Esophagus muscularis mucosa (tissue), 4 donors: ENCODE measurements at regions not wholly inside any gene's neighbourhood (a gene's known extent, or its start where the extent isn't known, plus 50 kb on each side); places are given as distances from the start of the nearest gene placed in this dataset.

ENCODE experiments used
- DNase-seq: peaks from one replicate; pipeline ENCODE4 v3.0.0-alpha.2; 2017; ENCODE audit errors: extremely low spot score
- H3K27ac ChIP-seq, 4 donors: fragments of 200-600 bp; sonication (generic); replicated peaks in 1 of 4; 1 replicate in 3 of 4; 2 replicates in 1 of 4; pipeline ENCODE4 v1.5.1; 2016 to 2019; ENCODE audit warnings: mild to moderate bottlenecking in 1 of 4
- H3K27me3 ChIP-seq, 4 donors: fragments of 200-600 bp; sonication (generic); one replicate each; pipeline versions ENCODE4 v1.5.1 to v1.6.0; 2016 to 2019
- H3K36me3 ChIP-seq, 4 donors: fragments of 200-600 bp; sonication (generic); one replicate each; pipeline ENCODE4 v1.5.1; 2016 to 2019
- H3K4me1 ChIP-seq, 4 donors: fragments of 200-600 bp; sonication (generic); one replicate each; pipeline ENCODE4 v1.5.1; 2016 to 2019
- H3K4me3 ChIP-seq, 4 donors: fragments of 200-600 bp; sonication (generic); 1 replicate in 2 of 4; 2 replicates in 2 of 4; pipeline ENCODE4 v1.5.1; 2016 to 2019; ENCODE audit warnings: mild to moderate bottlenecking in 4 of 4, moderate library complexity in 1 of 4
- H3K9me3 ChIP-seq, 4 donors: fragments of 200-600 bp; sonication (generic); 1 replicate in 3 of 4; 2 replicates in 1 of 4; pipeline ENCODE4 v1.5.1; 2016 to 2019
- EP300 ChIP-seq: sonication (generic); formaldehyde crosslinking; IDR thresholded peaks from one replicate; pipeline ENCODE4 v1.6.1; 2017; ENCODE audit warnings: antibody characterized with exemption
- POLR2A ChIP-seq: fragments of 450-650 bp; IDR thresholded peaks from one replicate; pipeline ENCODE4 v1.6.1; 2017; ENCODE audit warnings: antibody characterized with exemption, moderate library complexity, mild to moderate bottlenecking, low read depth
- POLR2AphosphoS5 ChIP-seq, 2 donors: sonication (generic); formaldehyde crosslinking; IDR thresholded peaks; one replicate each; pipeline ENCODE4 v1.6.1; 2017; ENCODE audit warnings: antibody characterized with exemption in 2 of 2
- WGBS: methylation state at CpG from one replicate; pipeline ENCODE4 v1.1.5; 2018; 5-methylcytosine and 5-hydroxymethylcytosine counted together
- intact Hi-C: fragments of 100-400 bp; cut with DNase I; formaldehyde crosslinking; loops from one replicate; pipeline ENCODE4 v1.15.1; 2023
- TF ChIP-seq, protein P1 (sequence below), 3 experiments: fragments of 200-600 bp in 2 of 3; fragments of 450-650 bp in 1 of 3; sonication (generic) in 2 of 3; IDR thresholded peaks; one replicate each; pipeline ENCODE4 v1.5.1; 2017 to 2019; ENCODE audit warnings: antibody characterized with exemption in 3 of 3, mild to moderate bottlenecking in 2 of 3, moderate library complexity in 1 of 3

DNA sequence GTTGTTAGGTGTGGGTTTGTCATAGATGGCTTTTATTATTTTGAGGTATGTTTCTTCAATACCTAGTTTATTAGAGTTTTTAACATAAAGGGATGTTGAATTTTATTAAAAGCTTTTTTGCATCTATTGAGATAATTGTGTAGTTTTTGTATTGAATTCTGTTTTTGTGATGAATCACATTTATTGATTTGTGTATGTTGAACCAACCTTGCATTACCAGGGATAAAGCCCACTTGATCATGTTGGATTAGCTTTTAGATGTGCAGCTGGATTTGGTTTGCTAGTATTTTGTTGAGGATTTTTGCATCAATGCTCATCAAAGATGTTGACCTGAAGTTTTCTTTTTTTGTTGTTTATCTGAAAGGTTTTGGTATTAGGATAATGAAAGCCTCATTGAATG, 328.2 kb downstream of the ADCYAP1 start:
- intact Hi-C loops = no loop called here
- no peaks in the 10 kb centered on the region for H3K36me3 ChIP-seq

DNA sequence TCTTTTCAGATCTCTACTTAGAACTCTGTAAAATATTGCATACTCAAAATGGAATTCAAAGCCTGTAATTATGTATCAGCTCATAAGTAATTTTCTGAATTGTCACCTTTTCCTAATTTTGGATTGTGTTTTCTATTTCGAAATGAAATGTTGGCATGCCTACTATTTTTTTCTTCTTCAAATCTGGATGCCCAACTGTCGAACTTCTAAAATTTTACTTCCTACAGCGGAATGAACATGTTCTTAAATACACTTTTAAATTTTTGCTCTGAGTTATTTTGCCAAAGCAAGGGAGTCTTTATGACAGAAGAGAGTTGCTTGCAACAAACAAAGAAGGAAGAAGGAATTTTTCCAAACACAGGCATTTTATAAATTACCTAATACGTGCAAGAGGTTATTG, 336.0 kb downstream of the ADCYAP1 start:
- 76% methylated on average over 4 of the region's 4 CpGs for WGBS
- intact Hi-C loops = no loop called here

More for the DNA sequence above, 328.2 kb downstream of the ADCYAP1 start:
- DNase-seq = no peak
- Histone ChIP-seq H3K27ac (no peak overlapping the region), H3K9me3 (peaks cover 0 to 28% (median 22%) of the 10 kb centered on the region in 4 donors), H3K27me3 (no peaks in the 10 kb centered on the region), H3K4me1 (no peaks in the 10 kb centered on the region), H3K4me3 (no peak overlapping the region)
- no peak for TF ChIP-seq POLR2A
- TF ChIP-seq, protein P1, sequence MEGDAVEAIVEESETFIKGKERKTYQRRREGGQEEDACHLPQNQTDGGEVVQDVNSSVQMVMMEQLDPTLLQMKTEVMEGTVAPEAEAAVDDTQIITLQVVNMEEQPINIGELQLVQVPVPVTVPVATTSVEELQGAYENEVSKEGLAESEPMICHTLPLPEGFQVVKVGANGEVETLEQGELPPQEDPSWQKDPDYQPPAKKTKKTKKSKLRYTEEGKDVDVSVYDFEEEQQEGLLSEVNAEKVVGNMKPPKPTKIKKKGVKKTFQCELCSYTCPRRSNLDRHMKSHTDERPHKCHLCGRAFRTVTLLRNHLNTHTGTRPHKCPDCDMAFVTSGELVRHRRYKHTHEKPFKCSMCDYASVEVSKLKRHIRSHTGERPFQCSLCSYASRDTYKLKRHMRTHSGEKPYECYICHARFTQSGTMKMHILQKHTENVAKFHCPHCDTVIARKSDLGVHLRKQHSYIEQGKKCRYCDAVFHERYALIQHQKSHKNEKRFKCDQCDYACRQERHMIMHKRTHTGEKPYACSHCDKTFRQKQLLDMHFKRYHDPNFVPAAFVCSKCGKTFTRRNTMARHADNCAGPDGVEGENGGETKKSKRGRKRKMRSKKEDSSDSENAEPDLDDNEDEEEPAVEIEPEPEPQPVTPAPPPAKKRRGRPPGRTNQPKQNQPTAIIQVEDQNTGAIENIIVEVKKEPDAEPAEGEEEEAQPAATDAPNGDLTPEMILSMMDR (IDR thresholded peaks at IDR 0.05) = no peak
- no peak for TF ChIP-seq POLR2AphosphoS5 (IDR thresholded peaks at IDR 0.05)
- TF ChIP-seq EP300 = no peak

DNA sequence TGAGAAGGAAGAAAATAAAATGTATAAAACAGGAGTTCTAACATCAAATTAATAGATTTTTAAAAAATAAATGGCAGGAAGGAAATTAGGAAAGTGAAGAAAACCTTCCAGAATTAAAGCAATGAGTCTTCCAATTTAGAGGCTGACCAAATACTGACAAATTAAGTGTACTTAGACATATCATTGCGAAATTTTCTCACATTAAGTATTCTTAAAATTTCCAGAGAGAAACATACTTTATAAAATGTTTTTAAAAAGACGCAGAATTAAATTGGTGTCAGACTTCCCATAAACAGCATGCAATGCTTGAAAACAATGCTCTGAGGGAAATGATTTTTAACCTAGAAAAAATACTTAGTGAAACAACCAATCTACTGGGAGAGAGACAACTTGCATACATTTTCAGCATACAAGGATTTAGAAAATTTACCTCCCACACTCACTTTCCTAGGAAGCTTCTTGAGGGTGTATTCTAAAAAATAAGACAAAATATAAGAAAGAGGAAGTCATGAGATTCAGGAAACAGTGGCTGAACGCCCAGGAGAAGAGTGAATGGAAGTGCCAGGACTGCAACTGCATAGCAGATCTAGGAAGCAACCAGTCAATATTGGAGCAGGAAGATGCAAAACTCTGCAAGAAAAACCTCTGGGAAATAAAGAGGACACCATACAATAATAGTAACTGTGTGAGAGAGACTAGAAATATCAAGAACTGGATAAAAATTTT, 339.9 kb downstream of the ADCYAP1 start:
- no peak for DNase-seq
- 71% methylated on average over 3 of the region's 3 CpGs for WGBS
- Histone ChIP-seq H3K36me3 (no peaks in the 10 kb centered on the region), H3K27me3 (no peaks in the 10 kb centered on the region), H3K27ac (no peak overlapping the region), H3K9me3 (peaks cover 0 to 6% (median 0%) of the 10 kb centered on the region in 4 donors), H3K4me1 (no peaks in the 10 kb centered on the region), H3K4me3 (no peak overlapping the region)
- intact Hi-C loops = no loop called here
- TF ChIP-seq EP300 = no peak
- no peak for TF ChIP-seq POLR2AphosphoS5 (IDR thresholded peaks at IDR 0.05)
- TF ChIP-seq, protein P1 (IDR thresholded peaks at IDR 0.05) = no peak
- TF ChIP-seq POLR2A = no peak

More for the DNA sequence above, 336.0 kb downstream of the ADCYAP1 start:
- Histone ChIP-seq H3K4me1 (no peaks in the 10 kb centered on the region), H3K27ac (no peak overlapping the region), H3K27me3 (no peaks in the 10 kb centered on the region), H3K9me3 (peaks cover 0 to 10% (median 3%) of the 10 kb centered on the region in 4 donors), H3K4me3 (no peak overlapping the region), H3K36me3 (no peaks in the 10 kb centered on the region)
- TF ChIP-seq POLR2AphosphoS5 (IDR thresholded peaks at IDR 0.05) = no peak
- TF ChIP-seq, protein P1 (IDR thresholded peaks at IDR 0.05) = no peak
- DNase-seq = no peak

DNA sequence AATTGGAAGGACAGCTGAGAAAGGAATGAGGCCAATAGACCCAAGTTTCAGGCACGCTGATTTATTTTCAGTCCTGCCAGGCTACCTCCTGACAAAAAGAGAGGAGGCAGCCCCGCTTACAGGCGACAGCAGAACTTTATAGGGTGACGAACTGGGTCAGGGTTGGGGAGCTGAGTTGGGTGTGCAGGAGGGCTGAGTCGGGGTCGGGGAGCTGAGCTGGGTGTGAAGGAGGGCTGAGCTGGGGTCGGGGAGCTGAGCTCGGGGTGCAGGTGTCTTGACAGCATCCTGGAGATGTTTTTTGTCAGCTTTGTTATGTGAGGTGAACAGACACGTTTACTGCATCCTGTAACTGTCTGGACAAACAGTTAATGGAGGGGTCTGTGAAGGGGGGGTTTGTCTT, 342.2 kb downstream of the ADCYAP1 start:
- intact Hi-C loops = no loop called here
- no peak for TF ChIP-seq EP300
- TF ChIP-seq POLR2AphosphoS5 (IDR thresholded peaks at IDR 0.05) = no peak
- TF ChIP-seq POLR2A = no peak
- TF ChIP-seq, protein P1 (IDR thresholded peaks at IDR 0.05) = no peak
- H3K27ac ChIP-seq = no peak overlapping the region
- peaks cover 0 to 1% (median 0%) of the 10 kb centered on the region in 4 donors for H3K9me3 ChIP-seq
- no peak overlapping the region for H3K4me3 ChIP-seq
- no peak for DNase-seq
- WGBS = 52% methylated on average over 9 of the region's 9 CpGs
- no peaks in the 10 kb centered on the region for H3K4me1 ChIP-seq
- H3K27me3 ChIP-seq = no peaks in the 10 kb centered on the region
- H3K36me3 ChIP-seq = no peaks in the 10 kb centered on the region

DNA sequence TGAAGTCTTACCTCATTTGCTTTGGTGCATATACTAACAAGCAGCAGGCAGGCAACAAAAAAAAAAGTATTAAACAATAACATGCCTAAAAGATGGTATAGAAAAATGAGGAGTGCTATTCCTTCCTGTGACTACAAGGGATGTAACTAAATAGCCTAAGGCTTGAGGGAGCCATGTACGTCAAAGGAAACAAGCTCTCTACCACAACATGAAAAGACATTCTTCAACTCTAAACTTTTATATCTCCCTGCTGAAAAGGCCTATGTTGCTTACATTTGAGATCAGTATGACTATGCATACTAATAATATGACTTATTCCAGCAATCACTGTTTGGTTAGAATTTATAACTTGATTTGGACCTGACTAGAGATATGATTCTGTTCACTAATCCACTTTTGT, 347.9 kb downstream of the ADCYAP1 start:
- DNase-seq = no peak
- no peaks in the 10 kb centered on the region for H3K36me3 ChIP-seq
- intact Hi-C loops = no loop called here
- H3K27me3 ChIP-seq = no peaks in the 10 kb centered on the region
- WGBS = 74% methylated on average over 1 of the region's 1 CpG
- no peaks in the 10 kb centered on the region for H3K9me3 ChIP-seq
- no peaks in the 10 kb centered on the region for H3K4me1 ChIP-seq
- H3K27ac ChIP-seq = no peak overlapping the region
- H3K4me3 ChIP-seq = no peak overlapping the region
- TF ChIP-seq EP300 (no peak), POLR2A (no peak)
- TF ChIP-seq, protein P1 (IDR thresholded peaks at IDR 0.05) = no peak
